H9 (cell line): ENCODE measurements at regions not wholly inside any gene's neighbourhood (a gene's known extent, or its start where the extent isn't known, plus 50 kb on each side); places are given as distances from the start of the nearest gene placed in this dataset.

Source experiments
- DNase-seq: peaks from one replicate; pipeline ENCODE4 v3.0.0-alpha.2; 2017
- H2AFZ ChIP-seq: one replicate; pipeline ENCODE4 v1.6.1; 2013; ENCODE audit warnings: mild to moderate bottlenecking, low read length, control low read depth, moderate library complexity
- H2AK5ac ChIP-seq: 2 replicates; pipeline ENCODE4 v1.6.1; 2013; ENCODE audit warnings: low read length, control low read depth, mixed read lengths; ENCODE audit not compliant: insufficient read length
- H2BK120ac ChIP-seq: one replicate; pipeline ENCODE4 v1.6.1; 2013; ENCODE audit warnings: low read depth, mild to moderate bottlenecking, low read length, control low read depth, inconsistent platforms; ENCODE audit not compliant: poor library complexity, severe bottlenecking
- H2BK12ac ChIP-seq: 2 replicates; pipeline ENCODE4 v1.6.1; 2013; ENCODE audit warnings: low read length, control low read depth, mixed read lengths, low read depth; ENCODE audit not compliant: insufficient read length
- H2BK15ac ChIP-seq: 2 replicates; pipeline ENCODE4 v1.6.1; 2013; ENCODE audit warnings: low read depth, low read length, control low read depth
- H2BK20ac ChIP-seq: one replicate; pipeline ENCODE4 v1.6.1; 2013; ENCODE audit warnings: low read depth, mild to moderate bottlenecking, low read length, control low read depth, inconsistent platforms; ENCODE audit not compliant: poor library complexity, severe bottlenecking
- H2BK5ac ChIP-seq: 2 replicates; pipeline ENCODE4 v1.6.1; 2013; ENCODE audit warnings: low read length, control low read depth, mixed read lengths; ENCODE audit not compliant: insufficient read length
- H3K14ac ChIP-seq: 2 replicates; pipeline ENCODE4 v1.6.1; 2013; ENCODE audit warnings: low read length, control low read depth; ENCODE audit not compliant: insufficient read depth
- H3K18ac ChIP-seq: 2 replicates; pipeline ENCODE4 v1.6.1; 2013; ENCODE audit warnings: low read depth, mild to moderate bottlenecking, mixed read lengths, low read length, control low read depth; ENCODE audit not compliant: insufficient read length
- H3K23ac ChIP-seq: 2 replicates; pipeline ENCODE4 v1.6.1; 2013; ENCODE audit warnings: low read length, control low read depth, mixed read lengths, low read depth; ENCODE audit not compliant: insufficient read length
- H3K23me2 ChIP-seq: 2 replicates; pipeline ENCODE4 v1.6.1; 2013; ENCODE audit warnings: low read depth, mild to moderate bottlenecking, mixed read lengths, low read length, control low read depth; ENCODE audit not compliant: insufficient read length, poor library complexity, severe bottlenecking
- H3K27ac ChIP-seq: 2 replicates; pipeline ENCODE4 v1.5.1; 2013; ENCODE audit warnings: low read length, control low read depth, mixed read lengths, low read depth; ENCODE audit not compliant: insufficient read length
- H3K27me3 ChIP-seq: 2 replicates; pipeline ENCODE4 v1.6.1; 2013; ENCODE audit warnings: low read length, control low read depth, inconsistent platforms; ENCODE audit not compliant: insufficient read depth
- H3K4ac ChIP-seq: 2 replicates; pipeline ENCODE4 v1.6.1; 2013; ENCODE audit warnings: low read depth, mild to moderate bottlenecking, control low read depth, inconsistent platforms, low read length, moderate library complexity
- H3K4me1 ChIP-seq: 2 replicates; pipeline ENCODE4 v1.6.1; 2013; ENCODE audit warnings: low read length, control low read depth, inconsistent platforms; ENCODE audit not compliant: insufficient read depth
- H3K4me2 ChIP-seq: 2 replicates; pipeline ENCODE4 v1.6.1; 2013; ENCODE audit warnings: low read length, control low read depth, mixed read lengths; ENCODE audit not compliant: insufficient read length, insufficient read depth
- H3K56ac ChIP-seq: 2 replicates; pipeline ENCODE4 v1.6.1; 2013; ENCODE audit warnings: low read depth, mild to moderate bottlenecking, mixed read lengths, low read length, control low read depth; ENCODE audit not compliant: insufficient read length
- H3K79me1 ChIP-seq: 2 replicates; pipeline ENCODE4 v1.6.1; 2013; ENCODE audit warnings: low read depth, mild to moderate bottlenecking, moderate library complexity, low read length, control low read depth, inconsistent platforms; ENCODE audit not compliant: insufficient read depth, poor library complexity, severe bottlenecking
- H3K79me2 ChIP-seq: 2 replicates; pipeline ENCODE4 v1.6.1; 2013; ENCODE audit warnings: low read length, control low read depth, inconsistent platforms; ENCODE audit not compliant: insufficient read depth
- H3K9ac ChIP-seq: 2 replicates; pipeline ENCODE4 v1.6.1; 2013; ENCODE audit warnings: low read length, control low read depth, mixed read lengths; ENCODE audit not compliant: insufficient read length; ENCODE audit errors: extremely low read depth
- H3K9me3 ChIP-seq: one replicate; pipeline ENCODE4 v1.6.1; 2013; ENCODE audit warnings: low read depth, low read length, inconsistent platforms; ENCODE audit not compliant: control insufficient read depth
- H3T11ph ChIP-seq: one replicate; pipeline ENCODE4 v1.6.1; 2013; ENCODE audit warnings: mild to moderate bottlenecking, low read length, control low read depth, inconsistent platforms
- H4K20me1 ChIP-seq: one replicate; pipeline ENCODE4 v1.6.1; 2013; ENCODE audit not compliant: control insufficient read depth, insufficient read length, insufficient read depth
- H4K5ac ChIP-seq: 2 replicates; pipeline ENCODE4 v1.6.1; 2013; ENCODE audit warnings: low read depth, mild to moderate bottlenecking, mixed read lengths, low read length, control low read depth; ENCODE audit not compliant: insufficient read length
- H4K8ac ChIP-seq: replicated peaks from 2 replicates; pipeline ENCODE4 v1.6.1; 2013; ENCODE audit warnings: low read length, control low read depth, mixed read lengths, low read depth; ENCODE audit not compliant: insufficient read length
- H4K91ac ChIP-seq: 2 replicates; pipeline ENCODE4 v1.6.1; 2013; ENCODE audit warnings: low read depth, mild to moderate bottlenecking, moderate library complexity, mixed read lengths, low read length, control low read depth; ENCODE audit not compliant: insufficient read length
- H3K27ac Mint-ChIP-seq, 3 experiments: 2 replicates in 2 of 3; 3 replicates in 1 of 3; pipeline ENCODE4 v1.8.0; 2020 to 2021; ENCODE audit warnings: mixed read lengths in 3 of 3, mild to moderate bottlenecking in 1 of 3, moderate library complexity in 1 of 3
- H3K27me3 Mint-ChIP-seq: 2 replicates; pipeline ENCODE4 v1.8.0; 2021; ENCODE audit warnings: low read depth, mild to moderate bottlenecking, moderate library complexity, mixed read lengths
- H3K36me3 Mint-ChIP-seq, 3 experiments: 2 replicates in 2 of 3; 3 replicates in 1 of 3; pipeline ENCODE4 v1.8.0; 2020 to 2021; ENCODE audit warnings: low read depth in 3 of 3, mixed read lengths in 3 of 3; ENCODE audit not compliant: insufficient read depth in 1 of 3
- H3K4me1 Mint-ChIP-seq, 2 experiments: 2 replicates each; pipeline ENCODE4 v1.8.0; 2020; ENCODE audit warnings: mixed read lengths in 2 of 2
- H3K4me3 Mint-ChIP-seq, 2 experiments: 2 replicates in 1 of 2; 3 replicates in 1 of 2; pipeline ENCODE4 v1.8.0; 2020 to 2021; ENCODE audit warnings: mild to moderate bottlenecking in 2 of 2, mixed read lengths in 2 of 2, moderate library complexity in 1 of 2
- H3K9me3 Mint-ChIP-seq, 2 experiments: 2 replicates in 1 of 2; 3 replicates in 1 of 2; pipeline ENCODE4 v1.8.0; 2020; ENCODE audit warnings: mild to moderate bottlenecking in 2 of 2, mixed read lengths in 2 of 2, moderate library complexity in 1 of 2
- CTCF ChIP-seq: fragments of 200-600 bp; sonication (generic); conservative IDR thresholded peaks from 3 replicates; pipeline ENCODE4 v1.8.0; 2021; ENCODE audit warnings: antibody characterized with exemption, mild to moderate bottlenecking

- TF ChIP-seq CTCF: no peak
- Mint-ChIP-seq H3K4me1 (no peaks in the 10 kb centered on the region), H3K36me3 (peaks cover 0 to 9% (median 9%) of the 10 kb centered on the region in 3 experiments; a peak in 5 of 7 replicates), H3K9me3 (peaks cover 3 to 13% of the 10 kb centered on the region in 2 experiments; a peak in 3 of 5 replicates), H3K27me3 (no peaks in the 10 kb centered on the region), H3K27ac (no peak overlapping the region), H3K4me3 (no peak overlapping the region)
- Histone ChIP-seq H2BK20ac (no peak overlapping the region), H3K9me3 (no peaks in the 10 kb centered on the region), H2BK120ac (no peak overlapping the region), H3T11ph (no peak overlapping the region), H3K56ac (no peak overlapping the region), H2BK15ac (no peak overlapping the region), H3K27ac (no peak overlapping the region), H3K4me2 (no peak overlapping the region), H4K8ac (no peak overlapping the region), H3K27me3 (no peaks in the 10 kb centered on the region), H2BK5ac (no peak overlapping the region), H3K4ac (no peak overlapping the region), H4K91ac (no peak overlapping the region), H3K79me1 (no peaks in the 10 kb centered on the region), H4K5ac (no peak overlapping the region), H2AFZ (no peak overlapping the region), H3K18ac (no peak overlapping the region), H3K79me2 (no peaks in the 10 kb centered on the region), H3K23me2 (no peaks in the 10 kb centered on the region), H2BK12ac (no peak overlapping the region), H2AK5ac (no peak overlapping the region), H3K14ac (no peak overlapping the region), H3K4me1 (no peaks in the 10 kb centered on the region), H3K23ac (no peak overlapping the region), H4K20me1 (no peaks in the 10 kb centered on the region), H3K9ac (no peak overlapping the region)
- DNase-seq: no peak
Observed at GRCh38 chr4:129999156-129999555, 903.2 kb downstream of the C4orf33 start.
